Stimulated activated CD8-positive, alpha-beta memory T cell treated with anti-CD3 and anti-CD28 coated beads, Interleukin-15, amount 100 ng/mL, for 4 hours (primary cell): ENCODE measurements at regions not wholly inside any gene's neighbourhood (a gene's known extent, or its start where the extent isn't known, plus 50 kb on each side); places are given as distances from the start of the nearest gene placed in this dataset.
"Not testable (repeated sequence)": the region's sequence is repeated elsewhere in the genome, so short reads cannot be mapped to it uniquely, and the experiment has no call there.

Source experiments
- DNase-seq, 2 donors: peaks; one replicate each; pipeline ENCODE4 v3.0.0-alpha.2; 2020; ENCODE audit warnings: low read depth in 2 of 2

DNA sequence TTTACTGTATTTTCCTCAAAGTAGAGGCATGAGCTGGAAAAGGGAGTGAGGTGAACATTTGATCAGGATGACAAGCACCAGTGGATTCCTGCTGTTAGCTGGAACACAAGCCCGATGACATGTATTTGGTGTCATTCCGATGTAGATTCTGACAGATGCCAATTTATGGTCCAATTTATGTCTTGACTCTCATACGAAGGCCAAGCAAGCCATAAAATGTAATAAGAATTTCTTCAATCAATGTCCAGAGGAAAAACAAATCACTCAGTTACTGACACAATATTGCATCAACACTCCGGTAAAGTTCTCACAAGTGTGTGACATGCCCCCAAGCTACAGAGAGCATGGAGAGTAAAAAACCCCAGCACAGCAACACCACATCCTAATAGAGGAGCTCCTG is 138.3 kb upstream of the ZNF521 start:
- no peak for DNase-seq

DNA sequence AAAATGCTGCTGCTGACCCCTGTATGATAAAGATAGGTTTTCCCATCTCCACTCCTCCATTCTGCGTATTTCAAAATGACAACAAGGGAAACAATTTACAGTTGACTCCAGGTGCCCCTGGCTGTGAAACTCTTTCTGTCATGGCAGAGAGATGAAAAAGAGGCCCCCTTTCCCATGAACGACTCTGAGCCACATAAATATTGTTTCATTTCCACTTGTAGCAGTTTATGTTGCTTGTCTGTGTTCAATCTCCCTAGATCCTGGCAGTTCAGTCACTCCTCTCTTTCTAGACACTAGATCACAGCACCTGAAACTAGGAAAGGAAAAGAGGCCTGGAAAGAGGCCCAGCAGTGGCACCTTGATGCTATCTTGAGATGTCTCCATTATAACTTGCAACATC is 121.0 kb upstream of the ZNF521 start:
- no peak for DNase-seq

DNA sequence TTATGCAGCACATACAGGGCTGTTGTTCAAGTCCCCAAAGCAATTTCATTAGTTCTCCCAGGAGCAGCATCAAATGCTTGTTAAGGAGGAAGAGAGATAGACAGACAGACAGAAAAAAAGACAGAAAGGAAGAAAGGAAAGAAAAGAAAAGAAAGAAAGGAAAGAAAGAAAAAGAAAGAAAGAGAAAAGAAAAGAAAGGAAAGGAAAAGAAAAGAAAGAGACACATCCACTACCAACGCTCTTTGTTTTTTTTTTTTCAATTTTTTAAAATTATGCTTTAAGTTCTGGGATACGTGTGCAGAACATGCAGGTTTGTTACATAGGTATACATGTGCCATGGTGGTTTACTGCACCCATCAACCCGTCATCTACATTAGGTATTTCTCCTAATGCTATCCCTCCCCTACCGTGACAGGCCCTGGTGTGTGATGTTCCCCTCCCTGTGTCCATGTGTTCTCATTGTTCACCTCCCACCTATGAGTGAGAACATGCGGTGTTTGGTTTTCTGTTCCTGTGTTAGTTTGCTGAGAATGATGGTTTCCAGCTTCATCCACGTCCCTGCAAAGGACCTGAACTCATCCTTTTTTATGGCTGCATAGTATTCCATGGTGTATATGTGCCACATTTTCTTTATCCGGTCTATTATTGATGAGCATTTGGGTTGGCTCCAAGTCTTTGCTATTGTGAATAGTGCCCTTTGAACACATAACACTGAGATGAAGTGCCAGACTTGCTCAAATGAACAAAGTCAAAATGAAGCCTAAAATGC is 119.0 kb upstream of the ZNF521 start:
- not testable (repeated sequence) for DNase-seq

DNA sequence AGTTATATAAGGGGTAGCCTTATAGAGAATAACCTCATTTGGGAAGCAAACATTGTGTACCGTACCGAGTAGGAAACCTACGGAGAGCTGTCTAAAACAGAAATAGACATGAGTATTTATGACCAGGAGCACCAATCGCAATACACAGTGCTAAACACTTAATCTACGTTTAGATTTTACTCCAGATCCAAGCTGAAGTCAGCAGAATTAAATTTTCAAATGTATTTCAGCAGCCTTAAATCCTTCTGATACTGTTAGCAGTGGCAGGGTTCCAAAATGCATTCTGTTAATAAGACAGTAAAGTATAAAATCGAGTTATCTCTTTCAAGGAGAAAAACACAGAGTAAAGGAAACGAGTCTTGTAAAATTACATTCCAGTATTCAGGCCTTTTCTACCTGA is 118.1 kb upstream of the ZNF521 start:
- DNase-seq, result no peak

DNA sequence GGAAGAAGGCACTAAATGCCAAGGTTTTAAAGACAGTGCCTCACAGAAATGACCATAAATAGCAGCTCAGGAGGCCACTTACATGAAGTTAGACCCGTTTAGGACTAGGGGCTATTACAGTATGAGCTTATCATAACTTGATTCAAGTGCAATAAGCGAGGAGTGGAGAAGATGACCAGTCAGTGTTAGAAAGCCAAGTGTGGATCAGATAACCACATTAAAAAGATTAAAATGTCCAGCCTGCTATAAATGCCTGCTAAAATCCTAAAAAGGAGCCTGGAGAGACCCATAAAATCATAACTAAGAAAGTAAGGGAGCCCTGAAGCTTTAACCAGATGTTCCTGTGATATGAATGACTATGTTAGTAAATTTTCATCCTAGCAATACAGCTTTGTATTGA is 117.5 kb upstream of the ZNF521 start:
- no peak for DNase-seq

DNA sequence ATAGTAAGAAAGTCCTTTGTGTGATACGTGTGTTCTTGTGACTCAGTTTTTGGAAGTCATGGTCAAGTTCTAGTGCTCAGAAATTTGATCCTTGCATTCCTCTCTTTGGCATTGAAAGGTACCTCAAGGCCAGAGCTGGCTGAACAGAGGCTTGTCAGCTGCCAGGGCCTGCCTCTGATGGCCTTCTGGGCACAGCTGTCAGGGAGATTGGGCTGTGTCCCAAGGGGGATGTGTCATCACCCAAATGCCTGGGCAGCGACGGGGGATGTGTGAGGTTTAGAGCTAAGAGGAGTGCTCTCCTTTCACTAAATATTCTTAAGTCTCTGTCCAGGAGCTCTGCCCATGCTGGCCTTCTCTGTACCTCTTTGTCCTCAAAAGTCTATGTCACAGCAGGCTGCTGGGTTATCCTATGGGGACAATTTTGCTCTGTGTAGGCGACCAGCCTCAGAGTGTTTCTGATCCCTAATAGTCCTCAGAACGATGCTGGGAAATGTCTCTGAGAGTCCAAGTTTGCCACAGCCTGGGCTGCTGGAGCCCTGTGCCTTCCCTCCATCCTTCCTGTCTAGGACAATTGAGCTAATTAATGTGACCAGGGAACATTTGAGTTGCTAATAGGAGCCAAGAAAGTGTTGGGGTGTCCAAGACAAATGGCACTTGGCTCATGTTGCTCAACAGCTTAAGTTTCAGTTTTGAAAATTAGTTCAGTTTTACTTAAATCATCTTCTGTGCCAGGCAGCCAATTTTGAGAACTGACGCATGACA is 115.4 kb upstream of the ZNF521 start:
- no peak for DNase-seq

DNA sequence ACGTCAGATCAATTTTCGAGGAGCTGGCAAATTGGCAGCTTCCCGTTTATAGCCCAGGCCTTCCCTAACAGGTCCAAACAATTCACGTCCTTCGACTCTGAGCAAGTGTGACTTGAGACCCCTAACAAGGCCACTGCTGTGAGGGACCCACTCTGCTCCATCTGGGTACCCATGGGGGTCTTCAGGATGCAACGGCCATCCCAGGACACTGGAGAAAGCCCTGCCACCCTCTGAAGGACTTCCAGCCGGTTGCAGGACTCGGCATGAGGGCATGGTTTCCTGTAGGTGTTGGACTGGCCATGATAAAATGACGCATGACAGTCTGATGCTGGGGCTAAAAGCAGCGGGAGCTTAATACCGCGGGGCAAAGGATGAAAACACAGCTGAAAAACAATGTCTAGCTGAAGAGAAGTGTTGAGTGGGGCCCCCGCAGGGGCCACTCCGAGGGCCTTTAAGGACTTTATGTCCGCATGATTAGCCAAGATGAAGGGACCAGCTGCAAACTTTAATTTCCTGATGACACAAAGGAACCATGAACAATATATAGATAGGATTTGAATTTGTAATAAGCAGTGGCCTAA is 113.3 kb upstream of the ZNF521 start:
- DNase-seq, result no peak

DNA sequence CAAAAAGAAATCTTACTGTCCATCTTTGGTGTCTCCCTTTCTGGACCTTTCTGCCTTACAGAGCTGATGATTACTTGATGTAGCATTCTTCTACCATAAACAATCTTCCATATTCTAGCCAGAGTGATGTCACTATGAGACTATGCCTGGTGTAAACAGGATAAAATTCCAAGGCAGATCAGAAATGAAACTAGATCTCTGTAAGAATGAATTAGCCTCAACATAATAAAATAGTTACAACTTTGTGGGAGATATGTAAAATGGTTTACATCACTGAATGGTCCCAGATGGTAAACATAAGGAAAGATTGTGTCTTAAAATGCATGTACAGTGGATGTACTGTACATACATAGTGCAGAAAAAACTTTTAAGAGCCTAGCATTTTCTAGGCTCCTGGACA is 112.3 kb upstream of the ZNF521 start:
- no peak for DNase-seq

DNA sequence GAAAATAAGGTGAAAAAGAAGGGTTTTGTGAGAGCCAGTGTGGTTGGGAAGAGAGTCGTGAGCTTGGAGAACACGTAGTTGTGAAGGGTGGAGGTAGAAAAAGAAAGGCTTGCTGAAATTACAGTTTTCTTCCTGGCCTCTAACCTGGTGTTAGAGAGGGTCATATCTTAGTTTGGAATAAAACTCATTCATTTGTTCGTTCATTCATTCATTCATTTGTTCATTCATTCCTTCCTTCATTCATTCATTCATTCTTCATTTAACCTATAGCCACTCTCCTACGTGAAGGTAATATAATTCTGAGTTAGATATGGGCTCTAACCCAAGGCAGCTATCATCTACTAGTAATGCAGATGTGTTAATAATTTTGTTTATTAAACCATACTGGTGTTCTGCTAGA is 111.8 kb upstream of the ZNF521 start:
- DNase-seq, result no peak

DNA sequence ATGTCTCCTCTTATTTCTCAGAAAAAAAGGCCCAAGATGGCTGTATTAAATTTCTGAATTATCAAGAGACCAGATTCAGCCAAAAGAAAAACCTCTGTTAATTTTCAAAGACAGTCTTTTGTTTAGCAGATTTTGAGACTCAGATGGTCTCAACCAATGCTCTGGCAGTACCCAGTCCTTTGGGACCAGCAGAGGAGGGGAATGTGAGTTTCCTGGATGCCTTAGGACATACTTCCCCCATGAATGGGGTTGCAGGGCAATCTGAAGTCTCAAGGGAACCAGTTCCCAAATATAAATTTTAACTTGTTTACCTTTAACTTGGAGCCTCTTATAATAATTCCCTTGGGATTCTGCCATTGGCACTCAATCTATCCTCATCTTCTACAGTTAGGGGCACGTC is 107.8 kb upstream of the ZNF521 start:
- no peak for DNase-seq

DNA sequence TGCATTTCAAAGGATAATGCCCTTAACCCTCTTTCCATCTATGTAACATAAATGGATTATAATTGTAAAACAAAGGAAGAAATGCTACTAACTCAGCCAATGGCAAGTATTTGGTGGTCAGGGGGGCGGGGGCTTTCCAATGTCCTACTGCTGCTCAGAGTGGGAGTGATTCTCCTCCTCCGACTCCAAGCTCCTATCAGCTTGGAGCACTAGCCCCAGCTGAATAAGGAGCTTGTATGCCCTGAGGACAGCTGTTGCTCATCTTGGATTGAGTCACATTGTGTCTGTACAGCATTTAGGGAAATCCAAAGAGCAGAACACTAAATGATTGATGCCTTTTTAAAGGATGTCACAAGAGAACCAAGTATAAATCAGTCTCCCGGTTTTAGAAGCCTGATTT is 105.6 kb upstream of the ZNF521 start:
- DNase-seq, result no peak

DNA sequence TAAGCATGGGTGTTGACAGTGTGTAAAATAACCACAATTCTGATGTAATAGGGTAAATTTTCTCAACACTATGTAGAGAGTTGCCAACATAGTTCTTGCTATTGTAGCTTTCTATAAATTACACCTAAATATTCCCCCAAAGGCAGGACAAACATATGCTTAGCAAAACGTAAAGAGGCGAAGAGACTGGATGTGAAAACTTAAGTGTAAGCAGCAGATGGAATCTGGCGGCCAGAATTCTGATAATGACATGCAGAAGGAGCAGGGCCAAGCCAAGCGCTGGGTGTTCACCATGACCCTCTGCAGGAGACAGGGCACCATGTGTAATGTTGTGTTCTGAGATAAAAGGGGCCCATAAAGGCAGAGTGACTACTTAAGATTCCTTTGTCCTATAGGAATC is 105.2 kb upstream of the ZNF521 start:
- DNase-seq, result no peak

DNA sequence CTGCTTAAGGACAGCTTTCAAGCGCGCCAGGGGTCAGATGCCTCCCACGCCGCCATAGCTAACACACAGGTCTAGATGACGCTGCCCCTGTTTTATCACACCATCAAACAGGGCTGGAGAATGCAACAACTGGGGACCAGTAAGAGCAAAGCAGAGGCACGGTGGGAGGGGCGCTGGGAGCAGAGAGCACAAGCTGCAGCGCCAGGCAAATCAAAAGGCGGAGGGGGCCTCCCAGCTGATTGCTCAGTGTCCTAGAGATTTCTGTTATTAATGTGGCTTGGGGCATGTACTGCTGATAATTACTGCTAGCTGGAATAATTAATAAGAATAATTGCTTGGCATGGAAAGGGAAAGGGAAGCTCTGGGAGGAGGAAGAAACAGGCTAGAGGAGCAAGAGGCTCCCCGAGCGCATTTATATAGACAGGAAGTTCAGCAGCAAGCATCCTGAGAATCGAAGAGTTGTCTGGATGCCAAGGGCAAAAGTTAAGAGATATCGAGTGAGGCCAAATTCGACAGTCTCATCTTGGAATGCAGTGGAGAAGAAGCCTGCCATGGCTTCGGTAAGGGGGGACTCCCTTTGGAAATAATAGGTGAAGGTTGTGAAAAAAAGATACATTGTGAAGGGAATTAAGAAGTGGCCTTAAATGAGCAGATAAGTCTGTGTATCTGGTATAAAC is 104.5 kb upstream of the ZNF521 start:
- DNase-seq, result no peak

DNA sequence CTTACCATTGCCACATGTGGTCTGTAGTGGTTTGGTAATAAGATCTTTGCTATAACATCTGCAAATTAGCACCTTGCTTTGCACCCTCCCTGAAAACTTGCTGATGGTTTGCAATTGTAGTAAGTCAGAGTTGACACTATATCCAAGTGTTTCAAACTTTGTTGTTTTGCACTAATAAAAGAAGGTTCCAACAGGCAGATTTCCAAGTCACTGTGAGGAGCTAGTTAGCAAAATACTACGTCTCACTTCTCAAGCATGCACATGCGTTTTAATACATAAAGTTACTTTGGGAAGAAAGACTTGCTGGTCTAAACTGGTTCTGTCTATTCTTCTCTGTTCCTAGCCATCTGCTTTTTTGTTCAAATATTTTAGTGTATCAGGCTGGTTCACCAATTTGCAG is 103.7 kb upstream of the ZNF521 start:
- DNase-seq, result no peak

DNA sequence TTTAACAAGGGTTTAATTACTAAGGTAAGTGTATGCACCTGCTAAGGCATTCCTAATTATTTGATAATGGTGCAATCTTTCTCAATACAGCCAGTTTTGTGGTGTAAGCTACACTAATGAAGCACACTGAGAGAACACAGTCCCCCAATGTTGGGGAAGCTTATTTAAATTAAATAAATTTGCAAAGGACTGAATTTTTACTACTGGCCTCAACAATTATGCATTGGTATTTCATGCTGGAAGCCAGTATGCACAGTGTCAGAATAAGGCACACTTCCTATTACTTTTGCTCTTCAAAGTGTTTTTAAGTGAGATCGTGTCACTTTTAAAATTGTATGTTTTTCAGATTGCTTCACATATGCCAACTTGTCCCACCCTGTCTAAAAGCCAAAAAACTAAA is 103.2 kb upstream of the ZNF521 start:
- DNase-seq, result no peak

DNA sequence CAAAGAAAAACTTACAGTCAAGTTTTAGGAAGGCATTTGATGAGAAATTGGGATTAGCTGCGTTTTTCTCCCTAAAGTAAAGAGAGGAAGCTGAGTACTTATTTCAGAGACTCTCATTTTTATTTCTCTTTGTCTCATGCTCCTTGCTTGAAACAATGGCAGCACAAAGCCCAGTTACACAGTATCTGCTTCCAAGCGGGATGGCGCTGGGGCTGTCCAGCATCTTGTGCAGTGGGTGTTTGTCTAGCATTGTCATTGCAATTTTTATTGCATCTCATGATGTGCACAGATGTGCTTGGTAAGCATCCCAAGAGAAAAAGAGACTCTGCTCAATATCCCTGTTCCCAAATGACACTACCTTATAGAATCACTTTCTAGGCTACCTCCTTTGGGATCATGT is 102.8 kb upstream of the ZNF521 start:
- no peak for DNase-seq

DNA sequence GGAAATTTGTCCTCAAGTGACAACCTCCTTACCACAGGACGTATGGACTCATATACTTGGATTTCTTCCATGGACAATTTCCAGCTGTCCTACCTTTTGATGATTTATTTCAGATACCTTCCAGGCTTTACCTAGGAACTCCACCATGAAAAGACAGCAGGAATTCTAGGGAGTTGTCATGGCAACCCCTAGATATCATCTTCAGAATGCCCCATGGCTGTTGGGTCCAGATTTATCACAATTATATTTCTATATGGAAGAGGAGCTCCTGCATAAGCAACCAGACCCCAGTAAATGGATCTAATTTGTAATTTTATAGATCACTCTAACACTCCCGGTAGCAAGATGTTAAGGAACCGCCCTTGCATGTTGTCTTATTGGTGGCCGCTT is 102.3 kb upstream of the ZNF521 start:
- DNase-seq, result no peak

DNA sequence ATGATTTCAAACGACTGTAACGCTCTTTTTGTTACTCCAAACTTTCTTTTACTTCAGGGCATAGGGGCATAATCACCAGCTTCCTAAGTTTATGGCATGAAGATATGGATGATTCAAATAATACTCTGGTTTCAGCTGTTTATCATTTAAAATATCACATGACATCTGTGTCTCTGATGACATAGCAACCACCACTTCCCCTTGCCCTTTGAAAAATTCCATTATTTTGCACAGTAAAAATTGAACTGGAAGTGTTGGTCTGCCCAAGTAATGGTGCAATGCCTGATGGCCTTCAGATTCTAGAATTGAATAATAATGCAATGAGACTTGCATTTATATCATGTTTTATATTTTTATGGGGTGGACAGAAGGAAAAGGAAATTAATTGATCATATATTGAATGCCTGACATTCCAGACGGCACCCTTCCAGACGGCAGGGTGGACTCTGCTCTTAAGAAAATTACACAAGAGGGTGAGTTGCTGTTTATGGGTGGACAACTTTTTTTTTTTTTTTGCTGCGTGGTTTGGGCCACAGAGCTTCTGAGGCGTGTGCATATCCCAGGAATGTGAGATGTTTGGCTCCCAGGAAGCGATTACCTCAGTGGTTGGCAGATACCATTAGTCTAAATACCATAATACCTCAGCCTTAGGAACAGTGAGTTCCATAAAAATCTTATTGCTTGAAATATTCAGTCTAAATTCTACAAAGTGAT is 101.7 kb upstream of the ZNF521 start:
- no peak for DNase-seq

DNA sequence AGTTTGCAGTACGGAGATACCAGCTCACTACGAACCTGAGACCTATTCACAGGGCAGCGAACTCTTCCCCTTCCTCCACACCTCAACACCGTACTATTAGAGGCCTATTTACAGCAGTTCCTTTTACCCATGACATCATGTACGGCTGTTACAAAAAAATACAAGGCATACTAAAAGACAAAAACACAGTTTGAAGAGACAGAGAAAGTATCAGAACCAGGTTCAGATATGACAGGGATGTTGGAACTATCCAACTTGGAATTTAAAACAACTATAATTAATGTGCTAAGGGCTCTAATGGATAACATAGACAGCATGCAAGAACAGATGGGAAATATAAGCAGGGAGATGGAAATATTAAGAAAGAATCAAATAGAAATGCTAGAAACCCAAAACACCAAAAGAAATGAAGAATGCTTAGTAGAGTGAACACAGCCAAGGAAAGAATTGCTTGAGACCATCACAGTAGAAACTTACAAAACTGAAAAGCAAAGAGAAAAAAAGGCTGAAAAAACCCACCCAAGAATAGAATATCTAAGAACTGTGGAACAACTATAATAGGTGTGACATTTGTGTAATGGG is 99.2 kb upstream of the ZNF521 start:
- DNase-seq, result no peak

DNA sequence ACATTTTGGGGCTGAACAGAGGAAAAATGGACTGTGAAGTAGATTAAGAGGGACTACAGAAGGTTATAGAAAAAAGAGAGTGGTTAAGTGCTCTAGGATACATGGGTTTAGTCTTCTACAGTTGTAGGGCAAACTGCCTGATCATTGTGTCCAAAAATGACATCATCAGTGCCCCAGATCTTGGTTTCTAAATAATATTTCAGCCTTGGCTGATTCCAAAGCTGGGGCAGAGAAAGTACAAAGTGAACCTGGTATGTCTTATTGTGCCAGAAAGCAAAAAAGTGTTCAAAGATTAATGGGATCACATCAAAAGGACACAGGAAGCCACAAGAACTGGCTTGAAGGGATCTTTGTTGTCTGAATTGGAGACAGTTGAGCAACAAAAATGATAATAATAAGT is 97.1 kb upstream of the ZNF521 start:
- DNase-seq, result no peak

DNA sequence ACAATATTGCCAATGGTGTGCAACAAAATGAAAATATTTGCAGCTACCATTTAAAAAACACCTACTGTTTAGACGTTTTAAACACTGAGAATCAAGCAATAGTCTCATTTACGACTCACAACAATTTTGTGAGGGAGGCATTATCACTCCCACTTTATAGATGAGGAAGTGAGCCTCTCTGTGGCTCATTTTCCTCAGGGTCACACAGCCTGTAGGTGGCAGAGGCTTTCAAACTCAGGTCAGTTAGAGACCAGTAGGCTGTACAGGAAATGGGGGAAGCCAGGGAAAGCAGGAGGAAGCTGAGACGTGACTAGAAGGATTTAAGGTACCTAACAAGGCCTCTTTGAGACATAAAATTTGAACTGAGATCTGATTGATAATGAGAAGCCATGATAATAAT is 95.0 kb upstream of the ZNF521 start:
- no peak for DNase-seq

DNA sequence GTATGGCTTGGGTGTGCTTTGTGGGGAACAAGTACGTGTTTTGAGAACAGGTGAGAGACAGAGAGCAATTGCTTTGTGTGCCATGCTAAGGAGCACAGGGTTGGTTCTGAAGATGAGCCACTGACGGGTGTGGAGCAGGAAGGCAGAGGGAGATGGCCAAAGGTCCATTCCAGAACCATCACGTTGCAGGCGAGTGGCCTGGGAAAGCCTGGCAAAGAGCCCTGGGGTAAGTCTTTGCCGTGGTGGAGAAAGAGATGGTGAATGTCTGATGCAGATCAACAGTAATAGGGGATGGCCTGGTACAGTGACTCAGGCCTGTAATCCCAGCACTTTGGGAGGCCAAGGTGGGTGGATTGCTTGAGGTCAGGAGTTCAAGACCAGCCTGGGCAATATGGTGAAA is 93.5 kb upstream of the ZNF521 start:
- DNase-seq, result no peak
